Trophoblast cell (in vitro differentiated cells and primary cell): ENCODE measurements at regions not wholly inside any gene's neighbourhood (a gene's known extent, or its start where the extent isn't known, plus 50 kb on each side); places are given as distances from the start of the nearest gene placed in this dataset.

Source experiments
- DNase-seq, 2 donors: peaks; one replicate each; pipeline ENCODE4 v3.0.0-alpha.2; 2016
- H2AFZ ChIP-seq: 2 replicates; pipeline ENCODE4 v1.6.1; 2013; ENCODE audit warnings: low read length, moderate library complexity, mild to moderate bottlenecking; ENCODE audit not compliant: insufficient read depth, poor library complexity
- H2AK5ac ChIP-seq: 2 replicates; pipeline ENCODE4 v1.6.1; 2013; ENCODE audit warnings: mild to moderate bottlenecking, low read length
- H2BK120ac ChIP-seq: 2 replicates; pipeline ENCODE4 v1.6.1; 2013; ENCODE audit warnings: low read length, mild to moderate bottlenecking, moderate library complexity; ENCODE audit not compliant: insufficient read depth, poor library complexity
- H2BK12ac ChIP-seq: 2 replicates; pipeline ENCODE4 v1.6.1; 2013; ENCODE audit warnings: mild to moderate bottlenecking, low read length, moderate library complexity
- H2BK5ac ChIP-seq: 2 replicates; pipeline ENCODE4 v1.6.1; 2013; ENCODE audit warnings: low read length, low read depth, moderate library complexity, mild to moderate bottlenecking; ENCODE audit not compliant: poor library complexity
- H3K14ac ChIP-seq: 2 replicates; pipeline ENCODE4 v1.6.1; 2013; ENCODE audit warnings: mild to moderate bottlenecking, low read length
- H3K18ac ChIP-seq: 2 replicates; pipeline ENCODE4 v1.6.1; 2013; ENCODE audit warnings: mild to moderate bottlenecking, low read length
- H3K23ac ChIP-seq: 2 replicates; pipeline ENCODE4 v1.6.1; 2013; ENCODE audit warnings: low read length
- H3K27ac ChIP-seq: 2 replicates; pipeline ENCODE4 v1.5.1; 2013; ENCODE audit warnings: low read depth, mild to moderate bottlenecking, inconsistent platforms, low read length, moderate library complexity
- H3K27me3 ChIP-seq: 2 replicates; pipeline ENCODE4 v1.6.1; 2013; ENCODE audit warnings: inconsistent platforms, mild to moderate bottlenecking, low read length, moderate library complexity; ENCODE audit not compliant: insufficient read depth
- H3K36me3 ChIP-seq, 2 experiments: 1 replicate in 1 of 2; 2 replicates in 1 of 2; pipeline ENCODE4 v1.6.1; 2013; ENCODE audit warnings: low read length in 2 of 2, mild to moderate bottlenecking in 2 of 2, moderate library complexity in 1 of 2; ENCODE audit not compliant: insufficient read depth in 2 of 2, control insufficient read depth in 1 of 2
- H3K4ac ChIP-seq: 2 replicates; pipeline ENCODE4 v1.6.1; 2013; ENCODE audit warnings: low read depth, mild to moderate bottlenecking, low read length, moderate library complexity
- H3K4me1 ChIP-seq, 2 experiments: 1 replicate in 1 of 2; 2 replicates in 1 of 2; pipeline ENCODE4 v1.6.1; 2013; ENCODE audit warnings: low read length in 2 of 2, mild to moderate bottlenecking in 2 of 2, moderate library complexity in 1 of 2; ENCODE audit not compliant: insufficient read depth in 2 of 2, control insufficient read depth in 1 of 2
- H3K4me2 ChIP-seq: 2 replicates; pipeline ENCODE4 v1.6.1; 2013; ENCODE audit warnings: inconsistent platforms, mild to moderate bottlenecking, low read length, moderate library complexity
- H3K4me3 ChIP-seq: 2 replicates; pipeline ENCODE4 v1.5.1; 2013; ENCODE audit warnings: mild to moderate bottlenecking, low read depth, low read length, inconsistent platforms
- H3K79me1 ChIP-seq: one replicate; pipeline ENCODE4 v1.6.1; 2013; ENCODE audit warnings: low read length
- H3K79me2 ChIP-seq: 2 replicates; pipeline ENCODE4 v1.6.1; 2013; ENCODE audit warnings: low read length, mild to moderate bottlenecking; ENCODE audit not compliant: control insufficient read depth, insufficient read depth, poor library complexity
- H3K9ac ChIP-seq: 2 replicates; pipeline ENCODE4 v1.6.1; 2013; ENCODE audit warnings: mild to moderate bottlenecking, low read length
- H3K9me3 ChIP-seq: 2 replicates; pipeline ENCODE4 v1.6.1; 2013; ENCODE audit warnings: low read depth, mild to moderate bottlenecking, control low read depth, inconsistent platforms, low read length; ENCODE audit not compliant: insufficient read depth
- H4K12ac ChIP-seq: 2 replicates; pipeline ENCODE4 v1.6.1; 2013; ENCODE audit warnings: low read depth, mild to moderate bottlenecking, low read length, moderate library complexity
- H4K8ac ChIP-seq: 2 replicates; pipeline ENCODE4 v1.6.1; 2013; ENCODE audit warnings: low read depth, mild to moderate bottlenecking, low read length, moderate library complexity
- H4K91ac ChIP-seq: one replicate; pipeline ENCODE4 v1.6.1; 2013; ENCODE audit warnings: low read depth, mild to moderate bottlenecking, low read length, moderate library complexity
- whole genome bisulfite sequencing: extraction: QIAGEN DNeasy Blood & Tissue Kit; methylation state at CpG from one replicate; pipeline ENCODE4 v1.1.7; 2013; ENCODE audit warnings: missing lambda C conversion rate; ENCODE audit not compliant: insufficient read length, insufficient coverage; ENCODE audit errors: extremely low coverage; 5-methylcytosine and 5-hydroxymethylcytosine counted together

DNA sequence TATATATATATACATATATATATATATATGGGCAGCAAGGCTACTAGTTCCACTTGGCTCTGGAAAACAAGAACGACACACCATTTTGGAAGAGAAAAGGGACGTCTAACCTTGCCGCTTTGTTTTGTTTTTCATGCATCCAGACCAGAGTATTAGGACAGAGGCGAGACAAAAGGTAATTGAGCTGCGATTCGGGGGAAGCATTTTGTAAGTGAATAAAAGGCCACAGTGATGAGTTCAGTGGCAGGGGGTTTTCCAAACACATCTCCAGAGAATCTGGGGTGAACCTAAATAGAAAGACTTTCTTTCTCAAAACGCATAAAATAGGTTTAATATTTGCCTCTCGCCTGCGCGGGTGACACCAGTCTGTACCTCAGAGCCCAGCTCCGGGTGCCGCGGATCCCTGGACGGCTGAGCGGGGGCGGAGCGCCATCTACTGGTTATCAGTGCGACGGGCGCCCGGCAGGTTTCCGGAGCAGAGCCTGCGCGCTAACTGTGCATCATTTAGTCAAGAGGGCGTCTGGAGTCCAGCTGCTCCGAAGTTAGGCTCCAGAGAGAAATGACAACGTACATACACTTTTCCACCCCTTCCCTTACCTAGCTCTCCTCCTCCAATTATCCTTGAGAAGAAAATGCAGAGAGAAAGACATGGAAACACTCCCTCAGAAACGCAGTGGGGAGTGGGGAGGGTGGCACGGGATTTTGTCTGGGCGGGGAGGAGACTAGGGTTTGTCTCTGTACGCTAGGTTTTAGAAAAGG is 262.3 kb downstream of the TBC1D4 start:
- H2AFZ ChIP-seq, result no peak overlapping the region
- H3K18ac ChIP-seq, result no peak overlapping the region
- no peak overlapping the region for H3K23ac ChIP-seq
- H2AK5ac ChIP-seq, result no peak overlapping the region
- H3K27me3 ChIP-seq, result no peaks in the 10 kb centered on the region
- no peaks in the 10 kb centered on the region for H3K9me3 ChIP-seq
- no peak overlapping the region for H3K4me3 ChIP-seq
- H4K8ac ChIP-seq, result no peak overlapping the region
- H3K79me2 ChIP-seq, result no peaks in the 10 kb centered on the region
- H3K27ac ChIP-seq, result no peak overlapping the region
- DNase-seq, result peak; percentile 64 to 74
- H3K4ac ChIP-seq, result no peak overlapping the region
- H4K91ac ChIP-seq, result no peak overlapping the region
- no peak overlapping the region for H4K12ac ChIP-seq
- H2BK12ac ChIP-seq, result no peak overlapping the region
- WGBS, result no CpG with 5 or more reads among the region's 31 CpGs
- H3K4me1 ChIP-seq, result no peaks in the 10 kb centered on the region
- H3K79me1 ChIP-seq, result no peaks in the 10 kb centered on the region
- H3K9ac ChIP-seq, result no peak overlapping the region
- peak overlapping the region; percentile 29 for H3K4me2 ChIP-seq
- no peak overlapping the region for H2BK120ac ChIP-seq
- H3K14ac ChIP-seq, result no peak overlapping the region
- H2BK5ac ChIP-seq, result no peak overlapping the region
- H3K36me3 ChIP-seq, result no peaks in the 10 kb centered on the region

- no peak overlapping the region for H2BK5ac ChIP-seq
- H4K8ac ChIP-seq, result no peak overlapping the region
- no peak overlapping the region for H4K12ac ChIP-seq
- no peak overlapping the region for H3K4me3 ChIP-seq
- H3K9me3 ChIP-seq, result no peaks in the 10 kb centered on the region
- H2BK12ac ChIP-seq, result no peak overlapping the region
- no CpG with 5 or more reads among the region's 1 CpG for WGBS
- H3K36me3 ChIP-seq, result no peaks in the 10 kb centered on the region
- no peak overlapping the region for H3K23ac ChIP-seq
- no peak overlapping the region for H3K14ac ChIP-seq
- no peak for DNase-seq
- no peak overlapping the region for H3K27ac ChIP-seq
- H2AFZ ChIP-seq, result no peak overlapping the region
- H2BK120ac ChIP-seq, result no peak overlapping the region
- no peaks in the 10 kb centered on the region for H3K79me1 ChIP-seq
- no peak overlapping the region for H3K18ac ChIP-seq
- H3K4me2 ChIP-seq, result no peak overlapping the region
- H3K4me1 ChIP-seq, result no peaks in the 10 kb centered on the region
- H4K91ac ChIP-seq, result no peak overlapping the region
- H3K4ac ChIP-seq, result no peak overlapping the region
- H3K27me3 ChIP-seq, result no peaks in the 10 kb centered on the region
- H3K79me2 ChIP-seq, result no peaks in the 10 kb centered on the region
- H2AK5ac ChIP-seq, result no peak overlapping the region
- no peak overlapping the region for H3K9ac ChIP-seq
Measured at GRCh38 chr13:75217949-75218348, 264.0 kb downstream of the TBC1D4 start.

DNA sequence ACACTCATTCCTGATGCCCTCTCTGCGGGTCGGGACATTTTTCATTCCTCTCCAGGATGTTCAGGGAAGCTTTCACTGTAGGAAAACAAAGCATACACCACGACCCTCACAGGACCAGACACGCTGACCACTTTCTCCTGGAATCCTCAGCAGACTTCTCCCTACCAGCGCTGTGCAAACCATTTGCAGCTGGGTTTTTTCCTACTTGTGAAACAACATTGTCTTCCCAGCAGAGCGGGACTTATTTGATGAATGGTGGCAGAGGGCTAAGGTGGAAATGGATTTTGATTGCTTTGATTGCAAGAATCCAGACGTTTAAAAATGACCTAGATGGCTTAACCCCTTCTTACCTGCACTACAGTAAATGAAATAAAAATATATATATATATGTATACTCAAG is 265.9 kb downstream of the TBC1D4 start:
- Histone ChIP-seq H4K91ac (no peak overlapping the region), H2BK5ac (no peak overlapping the region), H3K79me1 (no peaks in the 10 kb centered on the region), H3K27me3 (no peaks in the 10 kb centered on the region), H3K4me3 (no peak overlapping the region), H3K4ac (no peak overlapping the region), H3K9me3 (no peaks in the 10 kb centered on the region), H3K23ac (no peak overlapping the region), H4K12ac (no peak overlapping the region), H3K79me2 (no peaks in the 10 kb centered on the region), H3K4me1 (no peaks in the 10 kb centered on the region), H4K8ac (no peak overlapping the region), H2AFZ (no peak overlapping the region), H3K27ac (no peak overlapping the region), H3K18ac (no peak overlapping the region), H2AK5ac (no peak overlapping the region), H2BK120ac (no peak overlapping the region), H3K14ac (no peak overlapping the region), H3K36me3 (no peaks in the 10 kb centered on the region), H2BK12ac (no peak overlapping the region), H3K9ac (no peak overlapping the region), H3K4me2 (no peak overlapping the region)
- WGBS, result no CpG with 5 or more reads among the region's 7 CpGs
- DNase-seq, result no peak

- no peak overlapping the region for H2BK12ac ChIP-seq
- H3K79me1 ChIP-seq, result no peaks in the 10 kb centered on the region
- H3K9ac ChIP-seq, result no peak overlapping the region
- H3K27me3 ChIP-seq, result no peaks in the 10 kb centered on the region
- H3K23ac ChIP-seq, result no peak overlapping the region
- H3K4me1 ChIP-seq, result no peaks in the 10 kb centered on the region
- H4K8ac ChIP-seq, result no peak overlapping the region
- no peak overlapping the region for H2BK5ac ChIP-seq
- H3K18ac ChIP-seq, result no peak overlapping the region
- no CpG with 5 or more reads among the region's 2 CpGs for WGBS
- H2AFZ ChIP-seq, result no peak overlapping the region
- no peak overlapping the region for H4K91ac ChIP-seq
- no peak overlapping the region for H3K4ac ChIP-seq
- no peak overlapping the region for H3K14ac ChIP-seq
- no peak for DNase-seq
- no peaks in the 10 kb centered on the region for H3K79me2 ChIP-seq
- H2BK120ac ChIP-seq, result no peak overlapping the region
- no peak overlapping the region for H3K4me2 ChIP-seq
- no peak overlapping the region for H3K4me3 ChIP-seq
- no peaks in the 10 kb centered on the region for H3K36me3 ChIP-seq
- H2AK5ac ChIP-seq, result no peak overlapping the region
- H3K27ac ChIP-seq, result no peak overlapping the region
- no peak overlapping the region for H4K12ac ChIP-seq
- H3K9me3 ChIP-seq, result no peaks in the 10 kb centered on the region
Measured at GRCh38 chr13:75214846-75215245, 267.1 kb downstream of the TBC1D4 start.
